Left colon (tissue), 2 donors: ENCODE measurements at regions not wholly inside any gene's neighbourhood (a gene's known extent, or its start where the extent isn't known, plus 50 kb on each side); places are given as distances from the start of the nearest gene placed in this dataset.
A peak's percentile ranks its signal among the peaks of the same experiment; 100 is the strongest.
"Not testable (repeated sequence)": the region's sequence is repeated elsewhere in the genome, so short reads cannot be mapped to it uniquely, and the experiment has no call there.

ENCODE experiments used
- ATAC-seq: fragments of 200-7000 bp; cut with Tn5 transposase; one replicate; pipeline ENCODE4 v1.9.1; 2020; ENCODE audit warnings: mild to moderate bottlenecking, moderate library complexity
- DNase-seq, 2 donors: peaks; one replicate each; pipeline ENCODE4 v3.0.0-alpha.2; 2020
- intact Hi-C, 2 donors: fragments of 100-400 bp; cut with DNase I in 1 of 2; cut with micrococcal nuclease in 1 of 2; formaldehyde crosslinking; loops; one replicate each; pipeline versions ENCODE4 v1.11.2 to v1.14.0; 2022; cut with DNase I, micrococcal nuclease
- donor health status: DM: no; HTN: no; CAD: no.
- donor health status: DM: yes; HTN: yes; CAD: no.

DNA sequence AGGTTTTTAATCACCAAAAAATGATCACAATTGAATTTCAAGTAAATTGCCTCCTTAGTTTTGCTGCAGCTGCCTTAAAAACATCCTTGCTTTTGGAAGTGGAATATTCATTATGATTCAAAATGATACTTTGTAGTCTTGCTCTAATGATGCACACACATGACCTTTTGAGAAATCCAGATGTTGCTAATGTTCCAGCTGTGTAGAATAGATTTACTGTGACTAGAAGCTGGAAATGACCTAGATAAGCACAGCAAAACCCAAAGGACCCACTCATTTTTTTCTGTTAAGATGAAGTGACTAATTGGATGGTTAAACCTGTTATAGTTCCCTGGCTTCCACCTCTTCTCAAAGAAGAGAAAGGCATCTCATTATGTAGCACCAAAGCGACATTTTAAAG, 64.6 kb upstream of the RALGPS2 start:
- ATAC-seq (no peak), DNase-seq (no peak)
- intact Hi-C loops, result no loop called here

DNA sequence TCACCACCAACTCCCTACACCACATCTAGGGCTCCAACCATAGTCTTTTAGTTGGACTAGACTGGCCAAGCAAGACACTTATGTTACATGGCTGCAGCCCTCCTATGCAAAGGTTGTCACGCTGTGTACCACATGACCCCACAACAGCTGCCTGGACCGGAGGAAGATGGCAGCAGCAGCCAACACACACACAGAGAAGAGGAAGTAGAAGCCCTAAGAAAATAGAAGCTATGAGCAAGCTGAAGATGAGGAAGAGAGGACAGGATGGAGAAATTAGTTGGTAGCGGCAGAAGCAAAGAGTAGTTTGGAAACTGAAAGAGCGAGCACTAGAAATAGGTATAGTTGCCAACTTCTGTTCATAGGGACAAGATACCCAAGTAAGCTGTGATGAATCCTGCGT, 60.8 kb upstream of the RALGPS2 start:
- ATAC-seq, result no peak

DNA sequence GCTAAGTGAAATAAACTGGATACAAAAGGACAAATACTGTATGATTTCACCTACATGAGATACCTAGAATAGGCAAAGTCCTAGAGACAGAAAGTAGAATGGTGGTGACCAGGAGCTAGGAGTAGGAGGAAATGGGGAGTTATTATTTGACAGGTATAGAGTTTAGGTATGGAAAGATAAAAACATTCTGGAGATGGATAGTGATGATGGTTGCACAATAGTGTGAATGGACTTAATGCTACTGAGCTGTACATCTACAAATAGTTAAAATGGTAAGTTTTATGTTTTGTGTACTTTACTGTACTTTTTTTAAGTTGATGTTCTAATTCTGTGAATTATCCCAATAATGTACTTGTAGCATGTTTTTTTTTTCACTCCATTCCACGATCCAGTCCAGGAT, 59.5 kb upstream of the RALGPS2 start:
- DNase-seq (no peak), ATAC-seq (no peak)
- intact Hi-C loops, result no loop called here

More for the DNA sequence above, 60.8 kb upstream of the RALGPS2 start:
- peak in 1 of 2 donors; percentile 14 for DNase-seq
- intact Hi-C loops, result no loop called here

DNA sequence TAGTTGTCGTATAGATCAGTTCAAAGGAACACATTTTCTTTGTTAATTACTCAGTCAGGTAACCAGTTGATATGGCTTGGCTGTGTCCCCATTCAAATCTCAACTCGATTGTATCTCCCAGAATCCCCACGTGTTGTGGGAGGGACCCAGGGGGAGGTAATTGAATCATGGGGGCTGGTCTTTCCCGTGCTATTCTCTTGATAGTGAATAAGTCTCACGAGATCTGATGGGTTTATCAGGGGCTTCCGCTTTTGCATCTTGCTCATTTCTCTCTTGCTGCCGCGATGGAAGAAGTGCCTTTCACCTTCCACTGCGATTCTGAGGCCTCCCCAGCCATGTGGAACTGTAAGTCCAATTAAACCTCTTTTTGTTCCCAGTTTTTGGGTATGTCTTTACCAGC, 58.2 kb upstream of the RALGPS2 start:
- intact Hi-C loops, ATAC-seq: not testable (repeated sequence)

DNA sequence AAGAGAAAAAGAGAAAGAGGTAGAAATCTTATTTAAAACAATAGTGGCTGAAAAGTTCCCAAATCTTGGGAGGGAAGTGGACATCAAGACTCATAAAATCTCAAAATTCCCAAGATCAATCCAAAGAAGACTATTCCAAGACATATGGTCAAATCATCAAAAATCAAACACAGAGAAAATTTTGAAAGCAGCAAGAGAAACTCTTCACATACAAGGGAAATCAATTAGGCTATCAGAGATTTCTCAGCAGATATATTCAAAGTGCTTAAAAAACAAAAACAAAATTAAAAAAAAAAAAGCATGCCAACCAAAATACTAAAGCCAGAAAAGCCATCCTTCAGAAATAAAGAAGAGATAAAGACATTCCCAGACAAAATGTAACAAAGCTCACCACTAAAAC, 52.6 kb upstream of the RALGPS2 start:
- ATAC-seq (no peak), DNase-seq (no peak)
- intact Hi-C loops, result no loop called here

More for the DNA sequence above, 58.2 kb upstream of the RALGPS2 start:
- not testable (repeated sequence) for DNase-seq

DNA sequence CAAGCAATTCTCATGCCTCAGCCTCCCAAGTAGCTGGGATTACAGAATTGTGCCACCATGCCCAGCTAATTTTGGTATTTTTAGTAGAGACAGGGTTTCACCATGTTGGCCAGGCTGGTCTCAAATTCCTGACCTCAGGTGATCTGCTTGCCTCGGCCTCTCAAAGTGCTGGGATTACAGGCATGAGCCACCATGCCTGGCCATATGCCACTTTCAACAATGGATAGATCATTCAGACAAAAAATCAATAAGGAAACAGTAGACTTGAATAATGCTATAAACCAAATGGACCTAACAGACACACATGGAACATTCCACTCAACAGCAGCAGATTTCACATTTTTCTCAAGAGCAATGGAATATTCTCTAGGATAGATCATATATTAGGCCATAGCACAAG, 50.5 kb upstream of the RALGPS2 start:
- DNase-seq, ATAC-seq, intact Hi-C loops: not testable (repeated sequence)
